Brain microvascular endothelial cell (primary cell): ENCODE measurements at regions not wholly inside any gene's neighbourhood (a gene's known extent, or its start where the extent isn't known, plus 50 kb on each side); places are given as distances from the start of the nearest gene placed in this dataset.

Experiments
- DNase-seq: peaks from one replicate; pipeline ENCODE4 v3.0.0-alpha.2; 2020
- H3K27ac ChIP-seq: fragments of 250-450 bp; sonication (Bioruptor Pico); 2 replicates; pipeline ENCODE4 v1.5.1; 2020; ENCODE audit warnings: mild to moderate bottlenecking, moderate library complexity
- H3K27me3 ChIP-seq: fragments of 250-450 bp; sonication (Bioruptor Pico); replicated peaks from 2 replicates; pipeline ENCODE4 v1.5.1; 2020; ENCODE audit warnings: mild to moderate bottlenecking
- H3K36me3 ChIP-seq: fragments of 250-450 bp; sonication (Bioruptor Pico); replicated peaks from 2 replicates; pipeline ENCODE4 v1.5.1; 2020; ENCODE audit warnings: mild to moderate bottlenecking
- H3K4me3 ChIP-seq: 2 replicates; pipeline ENCODE4 v1.5.1; 2011; ENCODE audit warnings: low read depth, mild to moderate bottlenecking, control low read depth, low read length, moderate library complexity
- in situ Hi-C: cut with HindIII; loops from 2 replicates; pipeline ENCODE4 v1.10.0; 2017; ENCODE audit warnings: low sequenced_read_pairs, low pct_ligation_motif_present
- TF ChIP-seq, protein P1 (sequence below): IDR thresholded peaks from 2 replicates; pipeline ENCODE4 v1.5.1; 2011; ENCODE audit warnings: low read depth, mild to moderate bottlenecking, moderate library complexity, low read length, control low read depth, inconsistent platforms; ENCODE audit errors: missing control alignments

DNA sequence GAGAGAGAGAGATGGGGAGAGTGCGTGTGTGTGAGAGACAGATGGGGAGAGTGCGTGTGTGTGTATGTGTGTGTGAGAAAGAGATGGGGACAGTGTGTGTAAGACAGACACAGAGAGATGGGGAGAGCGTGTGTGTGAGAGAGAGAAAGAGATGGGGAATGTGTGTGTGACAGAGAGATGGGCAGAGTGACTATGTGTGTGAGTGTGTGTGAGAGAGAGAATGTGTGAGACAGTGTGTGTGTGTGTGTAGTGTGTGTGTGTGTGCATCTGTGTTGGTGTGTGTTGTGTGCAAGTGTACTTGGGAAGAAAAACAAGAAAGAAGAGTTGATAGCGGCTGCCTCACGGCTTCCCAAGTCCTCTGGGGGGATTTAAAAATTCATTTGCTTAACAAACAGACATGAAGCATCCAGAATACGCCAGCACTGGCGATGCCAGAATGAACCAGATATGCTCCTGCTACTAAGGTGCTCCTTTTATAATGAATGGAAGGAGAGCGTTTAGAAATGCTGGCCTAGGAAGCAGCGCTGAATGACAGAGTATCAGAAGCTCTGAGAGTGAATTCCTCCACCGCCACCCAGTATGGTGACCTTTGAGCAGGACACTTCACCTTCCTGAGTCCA, 186.1 kb upstream of the TSC22D2 start:
- no peaks in the 10 kb centered on the region for H3K36me3 ChIP-seq
- H3K27ac ChIP-seq = no peak overlapping the region
- no peak overlapping the region for H3K4me3 ChIP-seq
- DNase-seq = no peak
- in situ Hi-C loops = no loop called here
- TF ChIP-seq, protein P1, sequence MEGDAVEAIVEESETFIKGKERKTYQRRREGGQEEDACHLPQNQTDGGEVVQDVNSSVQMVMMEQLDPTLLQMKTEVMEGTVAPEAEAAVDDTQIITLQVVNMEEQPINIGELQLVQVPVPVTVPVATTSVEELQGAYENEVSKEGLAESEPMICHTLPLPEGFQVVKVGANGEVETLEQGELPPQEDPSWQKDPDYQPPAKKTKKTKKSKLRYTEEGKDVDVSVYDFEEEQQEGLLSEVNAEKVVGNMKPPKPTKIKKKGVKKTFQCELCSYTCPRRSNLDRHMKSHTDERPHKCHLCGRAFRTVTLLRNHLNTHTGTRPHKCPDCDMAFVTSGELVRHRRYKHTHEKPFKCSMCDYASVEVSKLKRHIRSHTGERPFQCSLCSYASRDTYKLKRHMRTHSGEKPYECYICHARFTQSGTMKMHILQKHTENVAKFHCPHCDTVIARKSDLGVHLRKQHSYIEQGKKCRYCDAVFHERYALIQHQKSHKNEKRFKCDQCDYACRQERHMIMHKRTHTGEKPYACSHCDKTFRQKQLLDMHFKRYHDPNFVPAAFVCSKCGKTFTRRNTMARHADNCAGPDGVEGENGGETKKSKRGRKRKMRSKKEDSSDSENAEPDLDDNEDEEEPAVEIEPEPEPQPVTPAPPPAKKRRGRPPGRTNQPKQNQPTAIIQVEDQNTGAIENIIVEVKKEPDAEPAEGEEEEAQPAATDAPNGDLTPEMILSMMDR = no peak
- H3K27me3 ChIP-seq = no peaks in the 10 kb centered on the region

DNA sequence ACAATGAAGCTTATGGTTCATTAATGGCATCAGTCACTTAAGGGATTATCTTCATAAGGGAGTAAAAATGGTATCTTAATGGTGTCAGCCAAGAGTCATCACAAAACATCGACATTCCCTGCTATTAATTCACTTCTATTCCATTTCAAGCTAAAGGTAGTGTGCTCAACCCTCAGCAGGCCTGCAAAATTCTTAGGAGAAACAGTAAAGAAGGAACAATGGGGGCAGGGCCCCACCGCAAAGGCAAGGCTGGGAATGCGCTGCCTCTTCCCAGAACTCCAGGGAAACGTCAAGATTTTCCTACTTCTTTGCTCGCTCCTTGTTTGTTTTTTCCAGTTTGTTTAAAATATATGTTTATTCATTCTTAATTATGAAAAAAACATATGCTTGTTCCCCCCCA, 187.3 kb upstream of the TSC22D2 start:
- no peak for DNase-seq
- H3K27ac ChIP-seq = no peak overlapping the region
- in situ Hi-C loops = no loop called here
- H3K4me3 ChIP-seq = peak overlapping the region; percentile 49
- H3K36me3 ChIP-seq = no peaks in the 10 kb centered on the region
- H3K27me3 ChIP-seq = no peaks in the 10 kb centered on the region
- TF ChIP-seq, protein P1 = no peak

DNA sequence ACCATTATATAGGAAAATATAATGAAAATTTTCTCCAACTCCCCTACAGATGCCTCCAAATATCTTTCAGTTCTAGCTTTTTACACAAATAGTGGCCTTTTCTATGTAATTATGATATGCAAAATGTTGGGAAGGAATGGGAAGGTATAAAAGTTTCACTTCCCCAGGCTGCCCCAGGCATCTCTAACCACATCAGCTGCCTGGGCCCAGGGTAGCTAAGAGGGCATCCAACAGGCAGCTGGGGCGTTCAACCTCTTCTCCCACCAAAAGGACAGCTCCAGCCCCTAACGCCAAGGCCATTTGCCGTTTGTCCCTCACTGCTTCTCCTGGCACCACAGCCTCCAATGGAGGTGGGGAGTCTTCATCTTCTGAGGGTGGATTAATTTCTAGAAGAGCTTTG, 188.1 kb upstream of the TSC22D2 start:
- no peak for DNase-seq
- Histone ChIP-seq H3K4me3 (no peak overlapping the region), H3K36me3 (no peaks in the 10 kb centered on the region), H3K27ac (no peak overlapping the region), H3K27me3 (no peaks in the 10 kb centered on the region)
- TF ChIP-seq, protein P1 = no peak
- in situ Hi-C loops = no loop called here

DNA sequence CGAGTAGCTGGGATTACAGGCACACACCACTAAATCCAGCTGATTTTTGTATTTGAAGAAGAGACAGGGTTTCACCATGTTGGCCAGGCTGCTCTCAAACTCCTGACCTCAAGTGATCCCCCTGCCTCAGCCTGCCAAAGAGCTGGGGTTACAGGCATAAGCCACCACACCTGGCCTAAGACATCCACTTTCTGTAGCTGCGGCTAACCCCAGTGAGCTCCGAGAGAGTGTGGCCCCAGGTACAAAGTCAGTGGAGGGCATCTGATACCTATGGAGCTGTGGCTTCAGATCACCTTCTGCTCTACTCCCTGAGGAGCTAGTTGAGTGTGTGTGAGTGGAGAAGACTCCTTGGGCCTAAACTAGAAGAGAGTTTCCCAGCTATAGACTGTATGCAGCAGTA, 189.3 kb upstream of the TSC22D2 start:
- Histone ChIP-seq H3K27me3 (no peaks in the 10 kb centered on the region), H3K4me3 (no peak overlapping the region), H3K36me3 (no peaks in the 10 kb centered on the region), H3K27ac (no peak overlapping the region)
- TF ChIP-seq, protein P1 = no peak
- no peak for DNase-seq
- in situ Hi-C loops = no loop called here

DNA sequence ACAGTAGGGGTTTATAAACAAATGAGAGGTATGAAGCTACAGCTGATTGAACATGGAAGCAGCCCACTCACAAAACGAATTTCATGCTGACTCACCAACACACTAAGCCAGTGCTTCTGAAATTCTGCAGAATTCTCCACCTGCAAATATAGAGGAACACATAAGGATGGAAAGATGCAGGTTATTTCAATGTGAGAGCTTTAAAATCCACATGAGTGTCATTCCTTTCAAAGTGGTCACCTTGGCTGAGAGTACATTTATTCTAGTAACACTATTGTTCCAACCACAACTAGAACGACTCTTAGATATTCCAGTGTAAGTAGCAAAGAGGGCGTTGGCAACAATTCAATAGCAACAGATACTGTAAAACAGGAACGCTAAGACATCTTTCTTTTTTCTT, 189.9 kb upstream of the TSC22D2 start:
- Histone ChIP-seq H3K27me3 (no peaks in the 10 kb centered on the region), H3K27ac (no peak overlapping the region), H3K4me3 (no peak overlapping the region), H3K36me3 (no peaks in the 10 kb centered on the region)
- DNase-seq = no peak
- in situ Hi-C loops = no loop called here
- TF ChIP-seq, protein P1 = no peak

DNA sequence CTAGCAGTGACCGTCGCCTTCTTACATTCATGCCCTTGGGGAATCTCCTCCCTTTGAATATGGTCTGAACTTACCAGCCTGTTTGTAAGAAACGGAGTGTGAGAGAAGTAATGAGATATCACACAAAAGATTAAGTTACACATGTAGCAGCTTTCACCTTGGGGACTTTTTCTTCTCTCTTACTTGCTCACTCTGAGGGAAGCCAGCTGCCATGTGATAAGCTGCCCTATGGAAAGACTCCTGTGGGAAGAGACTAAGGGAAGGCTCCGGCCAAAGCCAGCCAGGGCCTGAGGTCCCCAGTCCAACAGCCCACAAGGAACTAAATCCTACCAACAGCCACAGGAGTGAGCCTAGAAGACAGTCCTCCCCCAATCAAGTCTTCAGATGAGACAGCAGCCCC, 190.4 kb upstream of the TSC22D2 start:
- in situ Hi-C loops = no loop called here
- Histone ChIP-seq H3K4me3 (no peak overlapping the region), H3K27me3 (no peaks in the 10 kb centered on the region), H3K27ac (no peak overlapping the region), H3K36me3 (no peaks in the 10 kb centered on the region)
- no peak for DNase-seq
- TF ChIP-seq, protein P1 = no peak
